Breast epithelium (tissue), 4 donors: ENCODE measurements at regions not wholly inside any gene's neighbourhood (a gene's known extent, or its start where the extent isn't known, plus 50 kb on each side); places are given as distances from the start of the nearest gene placed in this dataset.

Experiments used
- DNase-seq, 2 donors: peaks; one replicate each; pipeline ENCODE4 v3.0.0-alpha.2; 2019; ENCODE audit warnings: low spot score in 2 of 2
- H3K27ac ChIP-seq, 2 donors: fragments of 200-600 bp; sonication (generic) in 1 of 2; one replicate each; pipeline ENCODE4 v1.5.1; 2016 to 2019; ENCODE audit warnings: mild to moderate bottlenecking in 1 of 2
- H3K27me3 ChIP-seq, 2 donors: fragments of 200-600 bp; sonication (generic) in 1 of 2; one replicate each; pipeline versions ENCODE4 v1.5.1 to v1.6.0; 2017 to 2019; ENCODE audit warnings: control low read depth in 1 of 2, mild to moderate bottlenecking in 1 of 2
- H3K36me3 ChIP-seq: fragments of 200-600 bp; one replicate; pipeline ENCODE4 v1.5.1; 2019
- H3K4me1 ChIP-seq, 2 donors: fragments of 200-600 bp; sonication (generic); one replicate each; pipeline ENCODE4 v1.5.1; 2016 to 2019; ENCODE audit warnings: control low read depth in 1 of 2
- H3K4me3 ChIP-seq, 3 donors: fragments of 200-600 bp; sonication (generic); 1 replicate in 2 of 3; 2 replicates in 1 of 3; pipeline ENCODE4 v1.5.1; 2016 to 2019; ENCODE audit warnings: mild to moderate bottlenecking in 3 of 3, moderate library complexity in 2 of 3
- H3K9me3 ChIP-seq, 2 donors: fragments of 200-600 bp; sonication (generic) in 1 of 2; one replicate each; pipeline ENCODE4 v1.5.1; 2016 to 2019; ENCODE audit warnings: control low read depth in 1 of 2
- POLR2A ChIP-seq: fragments of 450-650 bp; IDR thresholded peaks from one replicate; pipeline ENCODE4 v1.6.1; 2016; ENCODE audit warnings: antibody characterized with exemption, mild to moderate bottlenecking, moderate library complexity
- POLR2AphosphoS5 ChIP-seq, 3 donors: sonication (generic); formaldehyde crosslinking; IDR thresholded peaks; one replicate each; pipeline ENCODE4 v1.6.1; 2017; ENCODE audit warnings: antibody characterized with exemption in 3 of 3
- intact Hi-C: fragments of 100-400 bp; cut with DNase I; formaldehyde crosslinking; loops from one replicate; pipeline ENCODE4 v1.15.1; 2023; ENCODE audit warnings: low total_unique reads
- TF ChIP-seq, protein P1 (sequence below), 3 donors: fragments of 450-650 bp; IDR thresholded peaks; one replicate each; pipeline ENCODE4 v1.5.1; 2016 to 2017; ENCODE audit warnings: antibody characterized with exemption in 3 of 3, mild to moderate bottlenecking in 3 of 3, moderate library complexity in 3 of 3

DNA sequence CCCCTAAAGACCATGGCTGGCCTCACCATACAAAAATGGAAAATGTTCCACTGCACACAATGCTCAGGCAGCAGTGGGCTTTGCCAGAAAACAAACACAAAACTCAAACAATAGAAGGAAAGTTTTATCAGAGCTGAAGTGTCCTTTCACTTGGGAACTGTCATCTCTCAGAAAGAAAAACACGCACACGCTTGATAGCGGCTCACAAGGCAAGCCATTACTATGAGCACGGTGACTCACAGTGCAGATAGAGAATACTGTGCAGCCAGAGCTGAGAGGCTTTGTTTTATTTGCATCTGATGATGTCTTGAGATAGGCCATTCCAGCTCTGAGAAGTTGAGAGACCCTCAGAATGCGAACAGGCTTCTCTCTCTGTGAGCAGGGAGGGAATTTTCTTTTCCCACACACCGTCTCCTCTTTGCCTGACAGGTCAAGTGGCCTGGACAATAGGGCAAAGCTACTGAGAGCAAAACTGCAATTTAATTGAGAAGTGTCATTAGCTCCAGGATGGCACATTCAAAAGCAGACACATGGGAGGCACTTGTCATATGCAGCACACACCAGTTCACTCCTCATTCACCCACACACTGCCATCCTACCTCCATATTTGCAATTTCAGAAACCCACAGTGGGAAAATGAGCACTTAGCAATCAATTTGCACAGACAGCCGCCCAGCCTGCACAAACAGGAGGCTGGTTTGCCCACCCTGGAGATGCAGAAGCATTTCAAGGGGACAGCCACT, 236.6 kb downstream of the SS18 start:
- Histone ChIP-seq H3K36me3 (no peaks in the 10 kb centered on the region), H3K27ac (no peak overlapping the region), H3K27me3 (no peaks in the 10 kb centered on the region), H3K4me3 (no peak overlapping the region), H3K9me3 (peaks cover 0 to 3% of the 10 kb centered on the region in 2 donors), H3K4me1 (no peaks in the 10 kb centered on the region)
- intact Hi-C loops, result no loop called here
- DNase-seq, result no peak
- TF ChIP-seq POLR2A (no peak), POLR2AphosphoS5 (IDR thresholded peaks at IDR 0.05) (no peak)
- TF ChIP-seq, protein P1, sequence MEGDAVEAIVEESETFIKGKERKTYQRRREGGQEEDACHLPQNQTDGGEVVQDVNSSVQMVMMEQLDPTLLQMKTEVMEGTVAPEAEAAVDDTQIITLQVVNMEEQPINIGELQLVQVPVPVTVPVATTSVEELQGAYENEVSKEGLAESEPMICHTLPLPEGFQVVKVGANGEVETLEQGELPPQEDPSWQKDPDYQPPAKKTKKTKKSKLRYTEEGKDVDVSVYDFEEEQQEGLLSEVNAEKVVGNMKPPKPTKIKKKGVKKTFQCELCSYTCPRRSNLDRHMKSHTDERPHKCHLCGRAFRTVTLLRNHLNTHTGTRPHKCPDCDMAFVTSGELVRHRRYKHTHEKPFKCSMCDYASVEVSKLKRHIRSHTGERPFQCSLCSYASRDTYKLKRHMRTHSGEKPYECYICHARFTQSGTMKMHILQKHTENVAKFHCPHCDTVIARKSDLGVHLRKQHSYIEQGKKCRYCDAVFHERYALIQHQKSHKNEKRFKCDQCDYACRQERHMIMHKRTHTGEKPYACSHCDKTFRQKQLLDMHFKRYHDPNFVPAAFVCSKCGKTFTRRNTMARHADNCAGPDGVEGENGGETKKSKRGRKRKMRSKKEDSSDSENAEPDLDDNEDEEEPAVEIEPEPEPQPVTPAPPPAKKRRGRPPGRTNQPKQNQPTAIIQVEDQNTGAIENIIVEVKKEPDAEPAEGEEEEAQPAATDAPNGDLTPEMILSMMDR (IDR thresholded peaks at IDR 0.05), result no peak

DNA sequence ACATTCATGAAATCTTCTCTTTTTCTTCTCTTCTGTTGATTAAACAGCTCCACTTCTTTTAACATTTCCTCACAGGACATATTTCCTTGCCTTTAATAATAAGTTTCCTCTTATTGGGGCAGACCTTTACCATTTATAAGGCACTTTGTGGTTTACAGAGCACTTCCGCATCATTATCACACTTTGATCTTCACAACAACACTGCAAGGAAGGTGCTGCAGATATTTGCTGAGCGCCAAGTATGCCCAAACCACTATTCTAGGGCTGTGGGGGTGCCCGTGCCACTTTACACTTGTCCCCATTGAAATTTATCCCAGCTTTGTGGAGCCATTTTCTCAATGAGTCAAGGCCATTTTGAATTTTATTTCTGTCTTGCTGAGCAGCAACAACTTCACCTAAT, 246.6 kb downstream of the SS18 start:
- no peaks in the 10 kb centered on the region for H3K27me3 ChIP-seq
- H3K4me3 ChIP-seq, result no peak overlapping the region
- DNase-seq, result no peak
- H3K9me3 ChIP-seq, result no peaks in the 10 kb centered on the region
- intact Hi-C loops, result no loop called here
- H3K36me3 ChIP-seq, result no peaks in the 10 kb centered on the region
- TF ChIP-seq POLR2A (no peak), POLR2AphosphoS5 (IDR thresholded peaks at IDR 0.05) (no peak)
- TF ChIP-seq, protein P1 (IDR thresholded peaks at IDR 0.05), result no peak
- no peaks in the 10 kb centered on the region for H3K4me1 ChIP-seq
- no peak overlapping the region for H3K27ac ChIP-seq

DNA sequence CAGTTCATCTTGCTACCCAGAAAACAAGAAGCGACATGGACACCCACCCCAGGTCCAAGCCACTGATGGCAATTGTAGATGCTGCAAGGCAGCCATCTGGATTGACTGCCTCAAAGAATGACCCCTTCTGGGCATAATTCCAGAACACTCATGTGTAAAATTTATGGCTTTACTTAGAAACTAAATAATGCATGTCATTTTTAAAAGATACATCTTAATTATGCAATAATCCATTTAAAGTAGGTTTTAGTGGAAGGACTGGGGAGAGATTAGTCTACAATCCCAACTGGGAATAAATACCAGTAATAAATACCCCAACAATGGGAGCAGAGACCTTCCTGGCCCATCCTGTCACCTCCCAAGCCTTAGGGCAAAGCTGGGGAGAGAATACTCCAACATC, 247.7 kb downstream of the SS18 start:
- no peaks in the 10 kb centered on the region for H3K9me3 ChIP-seq
- no peaks in the 10 kb centered on the region for H3K4me1 ChIP-seq
- DNase-seq, result no peak
- H3K27me3 ChIP-seq, result no peaks in the 10 kb centered on the region
- no peak overlapping the region for H3K4me3 ChIP-seq
- H3K36me3 ChIP-seq, result no peaks in the 10 kb centered on the region
- intact Hi-C loops, result no loop called here
- TF ChIP-seq POLR2AphosphoS5 (IDR thresholded peaks at IDR 0.05) (no peak), POLR2A (no peak)
- TF ChIP-seq, protein P1 (IDR thresholded peaks at IDR 0.05), result no peak
- H3K27ac ChIP-seq, result no peak overlapping the region

DNA sequence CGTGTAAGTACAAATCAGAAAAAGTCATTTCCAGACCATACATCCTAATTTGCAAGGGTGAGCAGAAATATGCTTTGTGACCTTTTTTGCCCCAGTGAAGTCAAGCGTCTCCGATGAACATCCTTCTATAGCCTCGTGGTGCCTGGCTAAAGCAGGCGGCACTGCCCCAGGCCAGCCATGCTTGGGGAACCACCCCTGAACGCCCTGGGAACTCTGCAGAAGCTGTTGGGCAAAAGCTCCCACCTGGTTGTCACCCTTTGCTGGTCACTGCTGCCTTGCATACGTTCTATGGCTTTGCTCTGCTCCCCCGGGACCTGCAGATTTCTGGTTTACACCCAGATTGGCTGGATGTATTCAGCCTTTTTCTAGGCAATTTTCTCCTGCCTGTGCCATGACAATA, 256.4 kb downstream of the SS18 start:
- Histone ChIP-seq H3K36me3 (no peaks in the 10 kb centered on the region), H3K27me3 (no peaks in the 10 kb centered on the region), H3K9me3 (no peaks in the 10 kb centered on the region), H3K27ac (no peak overlapping the region), H3K4me3 (no peak overlapping the region), H3K4me1 (no peaks in the 10 kb centered on the region)
- intact Hi-C loops, result no loop called here
- TF ChIP-seq, protein P1 (IDR thresholded peaks at IDR 0.05), result no peak
- no peak for TF ChIP-seq POLR2A
- no peak for TF ChIP-seq POLR2AphosphoS5 (IDR thresholded peaks at IDR 0.05)
- no peak for DNase-seq

DNA sequence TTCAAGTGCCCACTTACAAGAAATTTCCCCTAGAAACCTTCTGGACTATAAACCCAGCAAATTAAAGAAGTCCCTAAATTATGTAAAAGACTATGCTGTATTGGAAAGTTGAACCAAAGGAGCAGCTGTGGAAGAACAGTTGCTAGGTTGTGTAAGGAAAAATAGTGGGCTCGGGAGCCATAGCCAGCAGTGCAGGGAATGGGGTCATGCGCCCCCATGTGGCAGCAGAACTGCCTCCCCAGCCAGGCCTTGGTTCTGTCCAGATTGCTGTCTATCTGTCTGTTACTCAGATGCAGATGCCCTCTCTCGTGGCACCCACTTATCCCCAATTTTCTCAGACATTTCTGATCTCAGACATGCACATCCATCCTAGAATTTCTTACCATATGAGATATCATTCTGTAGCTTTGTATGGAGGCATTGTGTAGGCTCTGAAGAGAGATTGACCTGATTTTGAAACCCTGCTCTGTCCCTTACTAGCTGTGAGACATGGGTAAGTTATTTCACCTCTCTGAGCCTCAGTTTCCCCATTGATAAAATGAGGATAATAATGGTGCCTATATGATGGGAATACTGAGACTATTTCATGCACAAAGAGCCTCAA, 258.3 kb downstream of the SS18 start:
- no peaks in the 10 kb centered on the region for H3K36me3 ChIP-seq
- no peak overlapping the region for H3K27ac ChIP-seq
- intact Hi-C loops, result no loop called here
- DNase-seq, result no peak
- H3K4me3 ChIP-seq, result no peak overlapping the region
- TF ChIP-seq POLR2AphosphoS5 (IDR thresholded peaks at IDR 0.05), result no peak
- TF ChIP-seq POLR2A, result no peak
- TF ChIP-seq, protein P1 (IDR thresholded peaks at IDR 0.05), result peak in 2 of 3 donors; percentile 34 to 59
- no peaks in the 10 kb centered on the region for H3K4me1 ChIP-seq
- no peaks in the 10 kb centered on the region for H3K27me3 ChIP-seq
- no peaks in the 10 kb centered on the region for H3K9me3 ChIP-seq
